ENCODE measurements at regions not wholly inside any gene's neighbourhood (a gene's known extent, or its start where the extent isn't known, plus 50 kb on each side); places are given as distances from the start of the nearest gene placed in this dataset.

GRCh38 chr9:121550041-121550440 is 50.4 kb upstream of the GGTA1 start:
- DNase-seq: no peak

DNA sequence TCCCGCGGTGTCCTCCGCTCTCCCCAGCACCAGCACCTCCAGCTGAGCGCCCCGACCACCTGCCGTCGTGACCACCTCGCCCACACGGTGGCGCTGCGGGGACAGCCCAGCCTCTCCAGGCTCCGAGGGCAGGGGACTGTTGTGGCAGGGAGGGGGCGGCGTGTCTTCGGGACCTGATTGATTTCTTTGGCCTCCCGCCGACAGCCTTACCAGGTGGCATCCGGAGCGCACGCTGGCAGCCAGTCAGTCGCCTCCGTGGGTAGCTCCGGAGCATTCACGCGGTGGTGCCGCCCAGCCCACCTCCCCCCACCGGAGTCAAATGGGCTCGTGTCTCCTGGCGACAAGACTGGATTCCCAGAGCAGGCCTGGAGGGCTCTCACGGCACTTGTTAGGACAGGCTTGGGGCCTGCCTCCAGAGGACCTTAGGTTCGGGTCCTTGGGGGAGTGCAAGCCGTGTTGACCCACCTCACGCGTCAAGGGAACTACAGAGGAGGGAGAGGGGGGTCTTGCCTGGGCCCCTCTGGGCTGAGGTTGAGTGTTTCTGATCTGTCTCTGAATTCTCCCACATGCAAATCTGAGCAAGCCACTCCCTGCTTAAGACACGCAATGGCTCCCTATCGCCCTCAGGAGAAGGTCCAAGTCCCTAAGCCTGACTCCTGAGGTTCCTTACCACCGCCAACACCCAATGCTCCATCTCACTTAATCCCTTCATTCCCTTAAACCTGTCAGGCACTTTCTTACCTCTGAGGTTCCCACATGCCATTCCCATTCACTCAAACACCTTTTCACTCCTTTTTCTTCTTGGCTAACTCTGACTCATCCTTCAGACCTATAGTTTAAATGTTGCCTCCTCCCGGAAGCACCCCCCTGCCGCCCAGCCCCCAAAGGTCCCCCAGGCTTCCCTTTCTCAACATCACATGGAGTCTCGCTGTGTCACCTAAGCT is 51.2 kb upstream of the GGTA1 start:
- DNase-seq: peak; percentile 69

GRCh38 chr9:121551985-121552753 is 52.5 kb upstream of the GGTA1 start:
- no peak for DNase-seq

- DNase-seq: no peak
Measured at GRCh38 chr9:121556082-121556481, 56.4 kb upstream of the GGTA1 start.

- DNase-seq: no peak
Measured at GRCh38 chr9:121556580-121556979, 56.9 kb upstream of the GGTA1 start.

DNA sequence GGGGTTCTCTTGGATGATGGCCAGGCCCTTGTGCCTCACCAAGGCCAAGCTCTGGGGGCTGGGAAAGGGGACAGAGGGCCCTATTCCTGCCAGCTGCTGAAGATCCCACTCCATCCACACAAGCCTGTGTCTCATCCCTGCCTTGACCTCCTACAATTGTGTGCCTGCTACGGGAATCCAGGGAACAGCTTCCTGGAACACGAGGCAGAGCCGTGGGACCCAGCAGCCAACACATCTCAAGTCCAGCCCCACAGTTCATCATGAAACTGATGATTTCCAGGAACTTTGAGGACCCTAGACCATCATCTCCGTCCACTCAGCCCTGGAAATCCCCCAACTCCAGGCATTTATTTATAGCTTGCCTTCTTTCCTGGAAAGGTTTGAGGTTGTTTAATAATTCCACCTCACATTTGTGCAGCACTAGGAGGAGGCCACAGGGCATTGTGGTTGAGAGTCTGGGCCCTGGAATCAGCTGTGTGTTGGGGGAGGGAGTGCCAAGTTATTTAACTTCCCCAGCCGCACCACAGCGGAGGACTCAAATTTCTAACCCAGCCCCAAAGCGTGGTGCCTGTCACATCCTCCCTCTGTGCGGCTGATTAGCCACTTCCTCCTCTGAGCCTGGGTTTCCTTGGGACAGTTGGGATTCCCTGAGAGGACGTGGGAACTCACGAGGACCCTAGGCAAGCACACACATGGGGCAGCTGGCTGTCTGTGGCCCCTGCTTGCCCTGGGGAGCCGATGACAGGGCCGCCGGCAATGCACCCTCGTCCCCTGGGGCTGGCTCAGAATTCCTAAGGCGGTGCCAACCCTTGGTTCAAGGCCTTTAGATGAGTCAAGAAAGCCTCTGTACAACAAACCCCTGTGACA is 58.2 kb upstream of the GGTA1 start:
- no peak for DNase-seq

DNA sequence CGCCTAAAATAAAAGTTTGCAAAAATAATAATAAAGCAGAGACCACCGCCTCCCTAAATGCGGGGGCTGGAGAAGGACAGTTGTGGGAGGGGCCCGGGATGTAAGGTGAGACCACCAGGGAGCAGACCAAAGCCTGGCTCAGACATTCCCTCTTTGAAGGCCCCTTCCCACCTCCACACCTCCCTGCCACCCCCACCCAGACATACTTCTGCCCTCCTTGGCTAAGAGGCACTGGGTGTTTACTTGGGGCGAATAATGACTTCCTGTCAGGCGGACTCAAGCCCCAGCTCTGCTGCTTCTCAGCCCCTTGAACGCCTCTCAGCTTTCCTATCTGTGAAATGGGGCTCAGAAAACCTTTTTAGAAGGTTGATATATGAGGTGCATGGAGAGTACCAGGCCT is 58.8 kb upstream of the GGTA1 start:
- no peak for DNase-seq

DNA sequence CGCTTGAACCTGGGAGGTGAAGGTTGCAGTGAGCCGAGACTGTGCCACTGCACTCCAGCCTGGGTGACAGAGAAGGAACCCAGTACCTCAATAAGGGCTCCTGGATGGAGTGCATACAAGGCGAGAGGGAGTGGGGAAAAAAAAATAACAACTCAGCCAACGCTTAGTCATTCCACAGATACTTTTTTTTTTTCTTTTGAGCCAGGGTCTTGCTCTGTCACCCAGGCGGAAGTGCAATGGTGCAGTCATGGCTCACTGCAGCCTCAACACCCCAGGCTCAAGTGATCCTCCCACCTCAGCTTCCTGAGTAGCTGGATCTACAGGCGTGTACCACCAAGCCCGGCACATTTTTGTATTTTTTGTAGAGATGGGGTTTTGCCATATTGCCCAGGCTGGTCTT is 59.5 kb upstream of the GGTA1 start:
- no peak for DNase-seq

- DNase-seq: no peak
Measured at GRCh38 chr9:121560921-121561320, 61.3 kb upstream of the GGTA1 start.

DNA sequence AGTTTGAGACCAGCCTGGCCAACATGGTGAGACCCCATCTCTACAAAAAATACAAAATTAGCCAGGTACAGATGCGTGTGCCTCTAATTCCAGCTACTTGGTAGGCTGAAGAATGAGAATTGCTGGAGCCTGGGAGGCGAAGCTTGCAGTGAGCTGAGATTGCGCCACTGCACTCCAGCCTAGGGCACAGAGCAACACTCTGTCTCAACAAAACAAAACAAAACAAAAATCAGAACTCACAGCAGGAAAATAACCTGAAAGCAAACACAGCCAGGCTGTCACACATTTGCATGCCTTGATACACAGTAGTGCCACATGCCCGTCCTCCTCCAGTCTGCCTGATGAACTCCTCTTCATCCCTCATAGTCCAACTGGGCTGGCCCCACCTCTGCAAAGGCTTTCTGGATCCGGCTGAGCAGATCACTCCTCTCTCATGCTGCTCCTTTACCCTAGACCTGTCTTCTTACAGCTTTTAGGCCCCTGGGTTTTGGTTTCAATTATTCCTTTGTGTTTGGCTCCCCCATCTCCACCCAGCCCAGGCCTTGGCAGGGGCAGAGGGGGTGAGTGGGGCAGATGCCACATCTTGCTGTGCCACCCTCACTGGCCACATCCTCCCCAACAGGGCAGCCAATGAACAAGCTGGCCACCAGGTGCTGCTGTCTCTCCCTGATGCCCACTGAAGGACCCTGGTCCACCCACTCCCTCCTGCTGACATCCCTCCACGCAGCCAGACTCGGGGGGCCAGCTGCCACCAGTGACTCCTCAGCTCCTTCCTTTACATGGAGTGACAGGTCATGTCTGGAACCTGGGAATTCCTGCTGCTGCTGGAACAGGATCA is 62.0 kb upstream of the GGTA1 start:
- no peak for DNase-seq

GRCh38 chr9:121562301-121562700 is 62.7 kb upstream of the GGTA1 start:
- no peak for DNase-seq

- DNase-seq: no peak
Measured at GRCh38 chr9:121563425-121563824, 63.8 kb upstream of the GGTA1 start.

DNA sequence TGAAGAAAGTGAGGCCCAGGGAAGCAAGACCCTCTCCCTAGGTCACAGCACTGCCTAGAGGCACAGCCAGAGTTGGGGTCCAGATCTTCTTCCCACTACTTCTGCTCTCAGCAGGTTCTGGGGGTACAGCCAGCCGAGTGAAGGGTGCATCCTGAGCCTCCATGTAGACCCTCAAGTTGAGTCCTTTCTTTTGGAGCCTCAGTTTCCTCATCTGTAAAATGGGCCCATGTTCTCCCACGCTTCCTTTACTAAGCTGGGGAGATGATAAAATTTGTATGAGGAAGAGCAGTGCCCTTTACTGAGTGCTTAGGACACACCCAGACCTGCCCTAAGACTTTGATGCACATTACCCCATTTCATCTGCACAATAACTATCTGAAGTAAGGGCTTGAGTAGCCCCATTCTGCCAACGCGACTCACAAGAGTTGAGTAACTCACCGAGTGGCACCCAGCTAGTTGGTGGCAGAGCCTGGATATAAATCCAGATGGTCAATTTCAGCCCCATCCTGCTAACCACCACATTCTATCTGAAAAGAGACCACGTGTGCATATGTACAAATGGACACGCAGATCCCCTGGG is 64.3 kb upstream of the GGTA1 start:
- DNase-seq: no peak

GRCh38 chr9:121564504-121565260 is 65.0 kb upstream of the GGTA1 start:
- no peak for DNase-seq

DNA sequence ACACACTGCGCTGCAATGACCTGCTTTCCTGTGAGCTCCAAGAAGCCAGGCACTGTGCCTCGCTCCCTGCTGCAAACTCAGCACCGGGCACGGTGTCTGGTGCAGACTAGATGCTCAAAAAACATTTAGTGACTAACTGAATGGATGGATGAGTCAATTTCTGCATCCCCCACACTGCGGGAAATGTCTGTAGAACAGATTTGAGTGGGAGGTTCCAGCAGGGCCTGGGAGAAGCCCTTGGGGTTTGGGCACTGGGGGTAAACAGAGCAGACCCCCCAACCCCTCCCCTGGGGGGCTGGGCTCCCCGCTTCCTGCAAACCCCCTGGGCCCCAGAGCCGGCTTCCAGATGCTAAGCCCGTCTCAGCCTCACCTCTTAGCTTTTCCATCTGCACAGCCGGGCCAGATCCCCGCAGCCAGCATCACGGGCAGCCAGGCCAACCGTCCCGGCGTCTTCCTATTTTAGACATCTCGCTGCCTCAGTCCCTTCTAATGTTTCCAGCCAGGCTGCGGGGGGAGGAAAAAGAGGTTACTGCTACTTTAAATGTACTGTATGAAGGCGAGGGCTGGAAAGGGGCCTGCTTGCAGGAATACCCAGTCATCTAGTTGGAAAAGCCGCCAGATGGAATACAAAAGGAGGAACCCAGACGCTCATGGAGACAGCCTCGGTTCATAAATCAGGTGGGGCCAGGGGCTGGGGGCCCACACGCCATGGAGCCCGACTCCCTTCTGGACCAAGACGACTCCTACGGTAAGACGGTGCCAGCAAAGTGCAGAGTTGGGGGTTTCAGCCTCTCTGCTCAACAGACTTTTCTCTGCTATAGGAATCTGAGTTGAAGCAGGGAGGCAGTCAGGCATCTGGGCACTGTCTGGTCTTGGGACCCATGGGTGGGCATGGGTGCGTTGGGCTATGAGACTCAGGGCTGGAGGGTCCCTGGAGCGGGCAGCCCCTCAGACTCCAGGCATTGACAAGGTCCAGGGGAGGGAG is 67.1 kb upstream of the GGTA1 start:
- DNase-seq: no peak

GRCh38 chr9:121567500-121568342 is 68.1 kb upstream of the GGTA1 start:
- no peak for DNase-seq

DNA sequence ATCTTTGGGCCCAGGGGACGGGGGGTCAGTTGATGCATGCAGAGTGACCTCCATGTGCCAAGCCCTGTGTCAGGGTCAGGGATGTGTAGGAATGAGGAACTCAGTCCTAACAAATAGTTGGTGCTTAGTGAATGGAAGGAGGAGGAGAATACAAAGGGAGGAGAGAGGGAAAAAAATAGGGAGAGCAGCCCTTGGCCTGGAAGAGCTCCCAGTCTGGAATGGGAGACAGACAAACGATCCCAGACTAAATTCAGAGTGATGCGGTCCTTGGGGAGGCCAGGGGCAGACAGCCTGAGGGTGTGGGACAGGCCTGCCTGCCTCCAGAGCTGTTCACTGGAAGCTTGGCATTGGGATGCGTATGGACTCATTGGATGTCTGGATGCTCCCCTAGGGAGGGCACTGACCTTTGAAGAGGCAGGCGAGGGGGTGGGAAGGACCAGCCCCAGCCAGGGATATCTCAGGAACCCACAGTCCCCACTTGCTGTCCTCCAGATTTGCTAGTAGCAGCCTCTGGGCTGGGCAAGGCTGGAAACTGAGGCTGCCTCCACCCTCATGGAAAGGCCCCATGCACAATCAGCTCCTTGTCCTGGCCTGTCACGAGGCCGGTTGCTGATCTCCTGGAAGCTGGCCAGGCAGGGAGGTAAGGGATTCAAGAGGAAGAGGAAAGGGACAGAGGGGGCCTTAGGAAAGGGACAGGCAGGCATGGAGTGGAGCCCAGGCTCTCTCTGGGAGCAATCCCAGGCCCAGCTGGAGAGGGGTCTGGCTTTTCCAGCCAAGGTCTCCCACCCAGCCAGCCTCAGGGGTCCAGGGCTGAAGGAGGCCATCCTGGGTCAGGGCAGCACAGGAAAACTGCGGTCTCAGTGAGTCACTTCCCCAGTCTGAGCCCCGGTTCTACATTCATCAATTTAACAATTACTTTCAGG is 69.0 kb upstream of the GGTA1 start:
- DNase-seq: no peak

GRCh38 chr9:121569266-121569648 is 69.6 kb upstream of the GGTA1 start:
- no peak for DNase-seq
